Posterior vena cava (tissue), 2 donors: ENCODE measurements at regions not wholly inside any gene's neighbourhood (a gene's known extent, or its start where the extent isn't known, plus 50 kb on each side); places are given as distances from the start of the nearest gene placed in this dataset.
A peak's percentile ranks its signal among the peaks of the same experiment; 100 is the strongest.
"Not testable (repeated sequence)": the region's sequence is repeated elsewhere in the genome, so short reads cannot be mapped to it uniquely, and the experiment has no call there.

Source experiments
- DNase-seq: peaks from one replicate; pipeline ENCODE4 v3.0.0-alpha.2; 2020; ENCODE audit warnings: low spot score
- intact Hi-C, 2 donors: fragments of 100-400 bp; cut with DNase I; formaldehyde crosslinking; loops; one replicate each; pipeline versions ENCODE4 v1.14.1 to v1.14.2; 2022 to 2023
- donor health status: DM: yes; HTN: yes; CAD: no.
- donor health status: DM: yes; HTN: yes; CAD: no.

DNA sequence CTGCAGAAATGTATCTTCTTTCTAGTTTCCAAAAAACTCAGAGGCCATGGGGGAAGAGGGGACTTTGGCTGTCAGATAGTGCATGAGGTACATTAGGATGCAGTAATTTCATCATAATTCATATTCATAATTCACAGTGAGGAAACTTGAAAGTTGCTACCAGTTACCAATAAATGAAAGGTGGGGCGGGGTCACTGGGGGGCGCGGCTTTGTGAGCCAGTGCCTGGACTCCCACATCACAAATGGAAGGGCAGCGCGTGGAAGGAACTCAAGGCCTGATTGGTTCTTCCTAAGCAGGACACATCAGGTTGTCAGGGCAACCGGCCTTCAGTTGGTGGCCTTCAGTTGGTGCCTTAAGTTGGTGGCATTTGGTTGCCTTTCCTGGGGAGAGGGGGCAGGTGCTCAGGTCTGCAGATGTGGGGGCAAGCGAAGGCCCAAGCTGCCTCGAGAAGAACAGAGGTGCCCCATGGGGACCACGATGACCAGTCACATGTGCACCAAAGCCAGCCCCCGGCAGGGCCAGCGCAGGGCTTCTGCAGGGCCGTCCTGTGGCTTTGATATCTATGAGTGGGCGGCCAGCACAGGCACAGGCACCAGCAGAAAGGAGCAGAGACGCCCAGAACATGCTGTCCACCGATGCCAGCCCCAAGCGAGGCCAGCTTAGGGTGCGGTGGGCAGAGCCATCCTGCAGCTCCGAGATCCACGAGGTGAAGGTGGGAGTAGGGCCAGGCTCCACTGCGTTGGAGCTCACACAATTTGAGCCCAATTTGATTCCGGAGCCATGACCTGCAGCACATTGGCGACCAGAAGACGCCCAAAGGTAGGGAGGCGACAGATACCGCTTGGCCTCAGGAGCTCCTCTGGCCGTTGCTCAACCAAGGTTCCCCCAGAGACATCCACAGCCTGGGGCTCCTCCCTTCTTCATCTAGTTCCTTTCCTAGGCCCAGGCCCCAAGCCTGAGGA lies 3248.2 kb upstream of the OR11H1 start:
- DNase-seq = peak; percentile 77
- intact Hi-C loops = not testable (repeated sequence)

DNA sequence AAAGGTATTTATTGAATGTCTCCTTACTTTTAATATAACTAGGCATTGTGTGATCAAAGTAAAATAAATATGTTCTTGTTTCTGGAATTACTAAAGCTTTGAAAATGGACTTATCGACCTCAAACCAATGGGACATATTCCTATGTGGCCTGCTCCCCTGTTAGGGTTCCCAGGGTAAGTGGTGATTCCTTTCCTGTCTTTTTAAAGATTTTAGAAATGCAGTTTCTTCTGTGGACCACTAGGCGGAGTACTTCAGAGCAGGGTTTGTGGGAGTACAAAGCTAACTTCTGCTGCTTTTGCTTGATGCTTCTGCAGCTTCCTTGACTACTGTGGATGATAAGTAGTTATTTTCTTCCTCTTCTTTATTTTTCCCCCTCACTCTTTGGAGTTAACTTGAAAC lies 3243.3 kb upstream of the OR11H1 start:
- DNase-seq, intact Hi-C loops: not testable (repeated sequence)

DNA sequence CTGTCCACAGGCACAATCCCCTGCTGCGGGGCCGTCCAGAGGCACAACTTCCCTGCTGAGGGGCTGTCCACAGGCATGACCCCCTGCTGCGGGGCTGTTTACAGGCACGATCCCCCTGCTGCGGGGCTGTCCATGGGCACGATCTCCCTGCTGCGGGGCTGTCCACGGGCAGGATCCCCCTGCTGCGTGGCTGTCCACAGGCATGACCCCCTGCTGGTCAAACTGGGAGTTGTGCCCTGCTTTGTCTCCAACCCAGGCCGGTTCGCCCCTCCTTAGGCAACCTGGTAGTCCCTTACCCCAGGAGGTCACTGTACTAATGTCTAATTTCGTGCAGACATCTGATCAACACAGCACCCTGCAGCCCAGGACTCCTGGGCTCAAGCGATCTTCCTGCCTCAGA lies 3230.6 kb upstream of the OR11H1 start:
- intact Hi-C loops = not testable (repeated sequence)
- DNase-seq = peak; percentile 81
